Brain microvascular endothelial cell (primary cell): ENCODE measurements at regions not wholly inside any gene's neighbourhood (a gene's known extent, or its start where the extent isn't known, plus 50 kb on each side); places are given as distances from the start of the nearest gene placed in this dataset.

Experiments
- DNase-seq: peaks from one replicate; pipeline ENCODE4 v3.0.0-alpha.2; 2020
- H3K27ac ChIP-seq: fragments of 250-450 bp; sonication (Bioruptor Pico); 2 replicates; pipeline ENCODE4 v1.5.1; 2020; ENCODE audit warnings: mild to moderate bottlenecking, moderate library complexity
- H3K27me3 ChIP-seq: fragments of 250-450 bp; sonication (Bioruptor Pico); replicated peaks from 2 replicates; pipeline ENCODE4 v1.5.1; 2020; ENCODE audit warnings: mild to moderate bottlenecking
- H3K36me3 ChIP-seq: fragments of 250-450 bp; sonication (Bioruptor Pico); replicated peaks from 2 replicates; pipeline ENCODE4 v1.5.1; 2020; ENCODE audit warnings: mild to moderate bottlenecking
- H3K4me3 ChIP-seq: 2 replicates; pipeline ENCODE4 v1.5.1; 2011; ENCODE audit warnings: low read depth, mild to moderate bottlenecking, control low read depth, low read length, moderate library complexity
- in situ Hi-C: cut with HindIII; loops from 2 replicates; pipeline ENCODE4 v1.10.0; 2017; ENCODE audit warnings: low sequenced_read_pairs, low pct_ligation_motif_present
- TF ChIP-seq, protein P1 (sequence below): IDR thresholded peaks from 2 replicates; pipeline ENCODE4 v1.5.1; 2011; ENCODE audit warnings: low read depth, mild to moderate bottlenecking, moderate library complexity, low read length, control low read depth, inconsistent platforms; ENCODE audit errors: missing control alignments

DNA sequence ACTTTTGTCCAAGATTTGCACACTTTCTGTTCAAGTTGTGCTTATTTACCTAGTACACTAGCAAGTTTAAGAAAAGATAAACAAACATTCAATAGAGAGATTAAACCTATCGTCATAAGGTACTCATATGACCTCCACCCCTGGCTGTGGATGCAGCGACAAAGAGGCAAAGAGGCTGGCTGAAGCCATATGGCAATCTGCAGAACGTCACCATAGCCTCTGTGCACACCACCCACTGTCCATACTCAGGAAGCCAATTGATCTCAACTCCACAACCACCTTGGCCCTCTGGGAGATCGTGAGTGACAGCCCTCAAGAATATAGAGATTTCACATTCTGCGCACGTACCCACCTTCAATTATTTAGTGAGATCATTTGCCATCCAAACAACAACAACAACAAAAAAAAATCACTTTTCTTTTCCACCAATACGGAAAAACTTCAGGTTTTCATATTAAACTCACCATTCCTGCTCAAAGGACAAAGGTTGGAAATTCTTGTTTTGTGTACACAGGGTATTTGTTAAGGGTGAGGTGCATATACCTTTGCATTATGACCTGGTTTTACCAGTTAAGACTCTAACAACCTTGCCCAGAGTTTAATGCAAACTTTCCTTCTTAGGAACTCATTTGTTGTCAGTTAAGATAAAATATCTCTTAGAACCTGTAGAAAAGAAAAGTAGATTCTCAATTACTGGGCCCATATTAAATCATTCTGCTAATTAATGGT is 243.0 kb upstream of the FSTL5 start:
- H3K27me3 ChIP-seq, result no peaks in the 10 kb centered on the region
- in situ Hi-C loops, result no loop called here
- H3K4me3 ChIP-seq, result no peak overlapping the region
- TF ChIP-seq, protein P1, sequence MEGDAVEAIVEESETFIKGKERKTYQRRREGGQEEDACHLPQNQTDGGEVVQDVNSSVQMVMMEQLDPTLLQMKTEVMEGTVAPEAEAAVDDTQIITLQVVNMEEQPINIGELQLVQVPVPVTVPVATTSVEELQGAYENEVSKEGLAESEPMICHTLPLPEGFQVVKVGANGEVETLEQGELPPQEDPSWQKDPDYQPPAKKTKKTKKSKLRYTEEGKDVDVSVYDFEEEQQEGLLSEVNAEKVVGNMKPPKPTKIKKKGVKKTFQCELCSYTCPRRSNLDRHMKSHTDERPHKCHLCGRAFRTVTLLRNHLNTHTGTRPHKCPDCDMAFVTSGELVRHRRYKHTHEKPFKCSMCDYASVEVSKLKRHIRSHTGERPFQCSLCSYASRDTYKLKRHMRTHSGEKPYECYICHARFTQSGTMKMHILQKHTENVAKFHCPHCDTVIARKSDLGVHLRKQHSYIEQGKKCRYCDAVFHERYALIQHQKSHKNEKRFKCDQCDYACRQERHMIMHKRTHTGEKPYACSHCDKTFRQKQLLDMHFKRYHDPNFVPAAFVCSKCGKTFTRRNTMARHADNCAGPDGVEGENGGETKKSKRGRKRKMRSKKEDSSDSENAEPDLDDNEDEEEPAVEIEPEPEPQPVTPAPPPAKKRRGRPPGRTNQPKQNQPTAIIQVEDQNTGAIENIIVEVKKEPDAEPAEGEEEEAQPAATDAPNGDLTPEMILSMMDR, result no peak
- DNase-seq, result no peak
- H3K27ac ChIP-seq, result no peak overlapping the region
- no peaks in the 10 kb centered on the region for H3K36me3 ChIP-seq

DNA sequence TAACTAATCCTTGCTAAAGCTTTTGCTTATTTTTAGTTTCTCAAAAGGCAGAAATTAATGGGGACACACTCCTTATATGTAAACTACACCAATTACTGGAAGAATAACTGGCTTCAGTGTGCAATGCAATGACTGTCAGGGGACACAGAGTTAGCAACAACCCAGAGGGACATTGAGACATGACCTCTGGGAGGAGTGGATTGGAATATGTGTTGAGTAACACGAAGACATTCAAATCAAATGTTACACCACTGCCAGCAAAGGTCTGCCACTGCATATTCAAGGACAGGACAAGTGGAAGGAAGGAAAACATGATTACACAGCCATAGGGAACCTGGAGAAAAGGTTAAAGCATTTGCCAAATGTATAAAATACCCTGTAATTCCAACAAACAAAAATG is 240.1 kb upstream of the FSTL5 start:
- H3K27ac ChIP-seq, result no peak overlapping the region
- no peaks in the 10 kb centered on the region for H3K36me3 ChIP-seq
- in situ Hi-C loops, result no loop called here
- H3K27me3 ChIP-seq, result no peaks in the 10 kb centered on the region
- TF ChIP-seq, protein P1, result no peak
- H3K4me3 ChIP-seq, result no peak overlapping the region
- no peak for DNase-seq

DNA sequence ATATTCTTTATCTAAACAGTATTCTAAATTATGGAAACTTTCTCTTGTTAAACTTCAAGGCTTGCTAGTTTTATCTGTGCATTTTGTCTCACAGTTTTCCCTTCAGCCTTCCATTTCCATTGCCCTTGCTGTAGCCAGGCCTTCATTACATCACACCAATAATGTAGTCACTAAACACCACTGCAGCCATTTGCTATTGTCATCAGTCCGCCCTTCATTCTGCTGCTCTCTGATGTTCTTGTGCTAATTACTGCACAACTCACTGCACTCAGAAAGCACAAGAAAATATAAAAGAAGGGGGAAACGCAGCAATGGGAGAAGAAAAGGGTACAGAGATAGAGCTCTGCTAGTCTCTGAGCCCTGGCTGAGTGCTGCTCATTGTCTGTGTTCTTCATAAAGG is 239.6 kb upstream of the FSTL5 start:
- H3K4me3 ChIP-seq, result no peak overlapping the region
- TF ChIP-seq, protein P1, result no peak
- in situ Hi-C loops, result no loop called here
- H3K27ac ChIP-seq, result no peak overlapping the region
- H3K27me3 ChIP-seq, result no peaks in the 10 kb centered on the region
- DNase-seq, result no peak
- no peaks in the 10 kb centered on the region for H3K36me3 ChIP-seq

DNA sequence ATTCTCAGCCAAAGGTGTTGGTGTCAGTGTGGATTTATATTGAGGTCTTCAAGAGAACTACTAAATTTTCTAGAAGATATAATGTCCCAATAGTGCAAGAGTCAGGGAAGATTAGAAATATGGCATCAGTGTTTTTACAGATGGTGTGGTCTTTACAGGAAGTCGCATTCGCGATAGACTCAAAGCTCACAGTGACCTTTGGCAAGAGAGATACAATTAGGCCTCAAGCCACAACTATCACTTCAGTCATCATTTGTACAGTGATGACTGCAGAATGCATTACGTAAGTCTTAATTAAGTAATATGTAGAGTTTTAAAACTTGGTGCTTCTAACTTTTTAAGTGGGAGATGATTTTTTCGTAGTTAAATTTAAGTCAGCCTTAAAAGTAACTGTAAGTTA is 237.2 kb upstream of the FSTL5 start:
- Histone ChIP-seq H3K27ac (no peak overlapping the region), H3K4me3 (no peak overlapping the region), H3K27me3 (no peaks in the 10 kb centered on the region), H3K36me3 (no peaks in the 10 kb centered on the region)
- in situ Hi-C loops, result no loop called here
- no peak for DNase-seq
- TF ChIP-seq, protein P1, result no peak

DNA sequence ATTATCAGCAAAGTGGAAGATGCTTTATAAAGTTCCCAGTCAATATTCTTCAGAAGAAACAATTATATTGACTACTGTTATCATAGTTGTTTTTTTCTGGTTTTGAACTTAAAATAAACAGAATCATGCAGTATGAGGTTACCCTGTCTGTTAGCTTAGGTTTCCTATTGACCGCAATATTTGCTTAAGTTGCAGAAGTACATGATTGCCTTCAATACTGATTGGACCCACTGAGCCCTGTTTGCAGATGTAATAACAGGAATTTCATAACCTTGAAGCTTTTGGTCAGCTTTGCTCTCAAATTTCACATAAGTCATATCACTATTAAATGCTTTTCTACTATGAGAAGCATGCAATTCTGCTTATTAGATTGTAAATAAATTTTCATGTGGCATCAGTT is 229.1 kb upstream of the FSTL5 start:
- H3K36me3 ChIP-seq, result no peaks in the 10 kb centered on the region
- in situ Hi-C loops, result no loop called here
- no peak overlapping the region for H3K4me3 ChIP-seq

More for the DNA sequence above, 229.1 kb upstream of the FSTL5 start:
- Histone ChIP-seq H3K27me3 (no peaks in the 10 kb centered on the region), H3K27ac (no peak overlapping the region)
- TF ChIP-seq, protein P1, result no peak
- DNase-seq, result no peak
